Chondrocyte (in vitro differentiated cells): ENCODE measurements at regions not wholly inside any gene's neighbourhood (a gene's known extent, or its start where the extent isn't known, plus 50 kb on each side); places are given as distances from the start of the nearest gene placed in this dataset.

Experiments
- DNase-seq: peaks from one replicate; pipeline ENCODE4 v3.0.0; 2021; ENCODE audit warnings: mixed read lengths, low spot score
- H3K27ac Mint-ChIP-seq: one replicate; pipeline ENCODE4 v1.8.0; 2021; ENCODE audit warnings: mild to moderate bottlenecking, moderate library complexity, mixed read lengths; ENCODE audit not compliant: unreplicated experiment
- H3K27me3 Mint-ChIP-seq: 2 replicates; pipeline ENCODE4 v1.8.0; 2021; ENCODE audit warnings: low read depth, mixed read lengths
- H3K36me3 Mint-ChIP-seq: 2 replicates; pipeline ENCODE4 v1.8.0; 2021; ENCODE audit warnings: low read depth, mixed read lengths
- H3K4me1 Mint-ChIP-seq: 2 replicates; pipeline ENCODE4 v1.8.0; 2021; ENCODE audit warnings: low read depth, mild to moderate bottlenecking, mixed read lengths
- H3K4me3 Mint-ChIP-seq: one replicate; pipeline ENCODE4 v1.8.0; 2021; ENCODE audit warnings: mild to moderate bottlenecking, moderate library complexity, mixed read lengths; ENCODE audit not compliant: unreplicated experiment
- H3K9me3 Mint-ChIP-seq: 2 replicates; pipeline ENCODE4 v1.8.0; 2021; ENCODE audit warnings: low read depth, mixed read lengths
- TF ChIP-seq, protein P1 (sequence below): fragments of 200-600 bp; sonication (generic); IDR thresholded peaks from 2 replicates; pipeline ENCODE4 v1.5.0; 2021; ENCODE audit warnings: antibody characterized with exemption, mild to moderate bottlenecking, moderate library complexity

DNA sequence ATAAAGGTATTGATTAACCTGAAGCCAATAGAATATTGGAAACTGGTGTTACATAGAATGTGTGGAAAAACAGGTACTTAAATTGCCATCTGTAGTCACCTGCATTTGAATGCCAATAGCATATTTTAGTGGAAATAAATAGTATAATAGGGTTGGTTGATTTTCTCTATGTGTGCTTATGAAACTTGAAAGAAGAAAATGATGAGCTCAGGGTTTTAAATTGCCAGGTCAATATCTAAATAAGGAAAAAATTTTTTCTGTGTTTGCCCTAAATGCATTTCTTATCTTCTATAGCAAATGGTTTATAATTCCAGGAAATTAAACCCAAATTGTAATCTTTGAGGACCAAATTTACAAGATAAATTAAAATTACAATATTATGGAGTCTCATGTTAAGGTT is 626.6 kb downstream of the CDH8 start:
- peaks cover 8% of the 10 kb centered on the region for H3K27me3 Mint-ChIP-seq
- H3K9me3 Mint-ChIP-seq: no peaks in the 10 kb centered on the region
- TF ChIP-seq, protein P1, sequence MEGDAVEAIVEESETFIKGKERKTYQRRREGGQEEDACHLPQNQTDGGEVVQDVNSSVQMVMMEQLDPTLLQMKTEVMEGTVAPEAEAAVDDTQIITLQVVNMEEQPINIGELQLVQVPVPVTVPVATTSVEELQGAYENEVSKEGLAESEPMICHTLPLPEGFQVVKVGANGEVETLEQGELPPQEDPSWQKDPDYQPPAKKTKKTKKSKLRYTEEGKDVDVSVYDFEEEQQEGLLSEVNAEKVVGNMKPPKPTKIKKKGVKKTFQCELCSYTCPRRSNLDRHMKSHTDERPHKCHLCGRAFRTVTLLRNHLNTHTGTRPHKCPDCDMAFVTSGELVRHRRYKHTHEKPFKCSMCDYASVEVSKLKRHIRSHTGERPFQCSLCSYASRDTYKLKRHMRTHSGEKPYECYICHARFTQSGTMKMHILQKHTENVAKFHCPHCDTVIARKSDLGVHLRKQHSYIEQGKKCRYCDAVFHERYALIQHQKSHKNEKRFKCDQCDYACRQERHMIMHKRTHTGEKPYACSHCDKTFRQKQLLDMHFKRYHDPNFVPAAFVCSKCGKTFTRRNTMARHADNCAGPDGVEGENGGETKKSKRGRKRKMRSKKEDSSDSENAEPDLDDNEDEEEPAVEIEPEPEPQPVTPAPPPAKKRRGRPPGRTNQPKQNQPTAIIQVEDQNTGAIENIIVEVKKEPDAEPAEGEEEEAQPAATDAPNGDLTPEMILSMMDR: no peak
- no peak overlapping the region for H3K27ac Mint-ChIP-seq
- H3K36me3 Mint-ChIP-seq: no peaks in the 10 kb centered on the region
- H3K4me3 Mint-ChIP-seq: no peak overlapping the region
- no peaks in the 10 kb centered on the region for H3K4me1 Mint-ChIP-seq
- no peak for DNase-seq

DNA sequence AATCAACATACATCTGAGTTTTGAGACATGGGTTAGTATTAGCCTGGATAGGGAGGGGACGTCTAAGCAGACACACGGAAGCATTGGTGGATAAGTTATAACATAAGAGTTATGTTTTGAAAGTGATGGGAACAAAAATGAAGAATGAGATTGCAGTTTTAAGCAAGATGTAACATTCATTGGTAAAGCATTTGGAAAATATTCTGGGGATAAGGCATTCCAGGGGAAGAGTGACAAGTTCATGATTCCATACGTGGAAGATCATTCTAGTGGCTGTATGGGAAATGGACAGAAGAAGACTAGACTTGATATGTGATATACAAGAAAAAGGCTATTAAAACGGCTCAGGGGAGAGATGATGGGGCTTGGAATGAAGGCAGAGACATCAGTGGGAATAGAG is 632.9 kb downstream of the CDH8 start:
- H3K4me1 Mint-ChIP-seq: no peaks in the 10 kb centered on the region

DNA sequence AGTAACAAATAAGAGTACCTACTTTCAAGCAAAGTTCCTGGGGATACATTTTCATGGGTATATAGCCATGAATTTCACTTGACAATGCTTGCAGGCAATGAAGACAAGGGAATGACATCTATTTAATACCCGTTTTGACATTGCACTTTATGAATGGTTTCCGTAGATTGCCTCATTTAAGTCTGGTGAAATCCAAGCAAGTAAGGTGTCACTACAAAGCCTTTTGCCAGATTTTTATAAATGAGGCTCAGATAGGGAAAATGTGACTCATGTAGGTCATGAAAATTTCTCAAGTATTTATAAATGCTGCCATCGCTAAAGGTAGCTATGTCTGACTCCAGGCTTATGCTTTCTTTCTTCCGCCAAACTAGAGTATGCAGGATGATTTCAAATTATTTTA is 644.3 kb downstream of the CDH8 start:
- Mint-ChIP-seq H3K4me3 (no peak overlapping the region), H3K27ac (no peak overlapping the region), H3K36me3 (no peaks in the 10 kb centered on the region), H3K9me3 (no peaks in the 10 kb centered on the region), H3K4me1 (no peaks in the 10 kb centered on the region), H3K27me3 (peaks cover 1% of the 10 kb centered on the region)
- no peak for DNase-seq
- TF ChIP-seq, protein P1: no peak

More for the DNA sequence above, 632.9 kb downstream of the CDH8 start:
- Mint-ChIP-seq H3K27me3 (no peaks in the 10 kb centered on the region), H3K4me3 (no peak overlapping the region), H3K36me3 (no peaks in the 10 kb centered on the region), H3K27ac (no peak overlapping the region), H3K9me3 (no peaks in the 10 kb centered on the region)
- TF ChIP-seq, protein P1: no peak
- no peak for DNase-seq

DNA sequence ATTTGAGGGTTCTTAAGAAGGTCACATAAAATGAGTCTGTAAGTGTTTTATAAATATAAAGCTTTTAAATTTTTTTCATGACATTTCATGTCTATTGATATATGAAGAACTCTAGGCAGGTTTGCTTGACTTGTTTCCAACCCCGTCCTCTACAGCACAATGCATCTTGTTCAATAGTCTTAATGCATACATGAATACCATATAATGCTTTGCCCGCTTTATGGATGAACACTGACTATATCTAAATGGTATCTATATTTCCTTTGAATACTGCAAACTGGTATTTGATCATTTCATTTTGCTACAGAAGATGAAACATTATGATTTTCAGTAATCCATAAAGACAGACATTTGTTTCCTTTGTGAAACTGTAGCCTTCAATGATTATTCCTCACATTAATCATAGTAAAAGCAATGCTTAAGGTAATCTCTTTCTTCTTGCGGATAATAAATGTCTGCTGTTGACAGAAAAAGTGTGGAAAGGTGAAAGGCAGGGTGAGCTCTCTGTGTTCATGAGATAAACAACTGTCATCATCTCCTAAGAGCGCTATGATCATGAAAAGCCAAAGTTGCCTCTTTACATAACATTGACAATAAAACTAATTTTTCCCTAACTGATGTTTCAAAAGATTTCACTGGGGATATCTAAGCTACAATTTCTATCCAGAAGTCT is 645.1 kb downstream of the CDH8 start:
- TF ChIP-seq, protein P1: no peak
- no peak overlapping the region for H3K4me3 Mint-ChIP-seq
- H3K27ac Mint-ChIP-seq: no peak overlapping the region
- H3K9me3 Mint-ChIP-seq: no peaks in the 10 kb centered on the region
- no peak for DNase-seq
- H3K36me3 Mint-ChIP-seq: no peaks in the 10 kb centered on the region
- no peaks in the 10 kb centered on the region for H3K4me1 Mint-ChIP-seq
- H3K27me3 Mint-ChIP-seq: peaks cover 1% of the 10 kb centered on the region

DNA sequence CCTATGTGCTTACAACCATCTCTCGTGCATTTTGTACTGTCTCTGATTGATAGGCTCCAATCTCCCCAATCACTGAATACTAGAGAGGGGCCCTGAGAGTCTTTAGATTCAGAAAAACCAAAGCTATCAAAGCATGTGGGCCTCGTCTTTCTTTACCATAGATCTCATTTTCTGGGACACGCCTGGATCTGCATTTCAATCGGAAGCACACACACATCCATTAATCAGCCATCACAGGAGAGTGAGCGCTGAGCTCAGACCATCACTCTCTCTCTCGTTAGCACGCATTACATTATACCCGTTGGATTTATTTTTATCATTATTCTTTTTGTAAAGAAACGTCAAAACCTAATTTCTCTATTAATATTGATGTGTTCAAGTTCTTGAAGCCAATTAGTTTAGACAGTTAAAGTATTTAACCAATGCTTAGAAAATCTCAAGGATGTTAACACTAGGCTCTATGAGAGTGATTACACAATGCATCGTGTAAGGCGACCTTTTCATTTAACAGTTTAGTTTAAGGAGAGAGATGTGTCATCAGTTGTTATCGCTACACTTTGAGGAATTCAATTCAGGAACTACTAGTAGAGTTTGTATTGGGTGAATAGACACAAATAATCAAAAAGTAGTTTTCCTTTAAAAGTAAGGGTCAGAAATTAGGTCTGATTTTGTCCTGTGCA is 650.7 kb downstream of the CDH8 start:
- H3K4me1 Mint-ChIP-seq: no peaks in the 10 kb centered on the region
- H3K4me3 Mint-ChIP-seq: no peak overlapping the region
- no peaks in the 10 kb centered on the region for H3K27me3 Mint-ChIP-seq
- no peaks in the 10 kb centered on the region for H3K36me3 Mint-ChIP-seq
- H3K9me3 Mint-ChIP-seq: no peaks in the 10 kb centered on the region
- H3K27ac Mint-ChIP-seq: no peak overlapping the region
- TF ChIP-seq, protein P1: no peak
- no peak for DNase-seq
